H1 (cell line): ENCODE measurements at regions not wholly inside any gene's neighbourhood (a gene's known extent, or its start where the extent isn't known, plus 50 kb on each side); places are given as distances from the start of the nearest gene placed in this dataset.

Experiments
- CTCF ChIA-PET: fragments of 300-600 bp; sonication (Branson Sonifier 250); formaldehyde crosslinking; loops from one replicate; lab custom pipeline; 2021; ENCODE audit not compliant: partially characterized antibody; lab: Charles Lee
- POLR2A ChIA-PET: fragments of 300-600 bp; sonication (Branson Sonifier 250); formaldehyde crosslinking; loops from one replicate; lab custom pipeline; 2021; ENCODE audit warnings: inconsistent platforms; ENCODE audit not compliant: partially characterized antibody; lab: Charles Lee
- DNase-seq, 2 experiments: peaks; one replicate each; pipeline versions ENCODE4 v3.0.0 to v3.0.0-alpha.2; 2010 to 2022; ENCODE audit warnings: low spot score in 2 of 2, low read depth in 1 of 2, mixed read lengths in 1 of 2
- FAIRE-seq: peaks from 2 replicates; lab custom pipeline; 2011; peaks lifted over from hg19 to GRCh38; lab: Jason Lieb, UNC
- H2AFZ ChIP-seq: 2 replicates; pipeline ENCODE4 v1.8.1; 2012; ENCODE audit warnings: low read length, inconsistent platforms
- H2AK5ac ChIP-seq: 2 replicates; pipeline ENCODE4 v1.6.1; 2013; ENCODE audit warnings: low read depth, low read length
- H2BK120ac ChIP-seq: replicated peaks from 2 replicates; pipeline ENCODE3; 2013; ENCODE audit warnings: low read depth, low read length, inconsistent platforms
- H2BK12ac ChIP-seq: 2 replicates; pipeline ENCODE4 v1.6.1; 2013; ENCODE audit warnings: low read depth, low read length
- H2BK15ac ChIP-seq: 2 replicates; pipeline ENCODE4 v1.6.1; 2013; ENCODE audit warnings: low read length
- H2BK20ac ChIP-seq: 2 replicates; pipeline ENCODE4 v1.6.1; 2013; ENCODE audit warnings: low read length
- H2BK5ac ChIP-seq: 2 replicates; pipeline ENCODE4 v1.6.1; 2013; ENCODE audit warnings: low read depth, low read length
- H3K14ac ChIP-seq: 2 replicates; pipeline ENCODE4 v1.6.1; 2013; ENCODE audit warnings: inconsistent platforms; ENCODE audit not compliant: insufficient read length
- H3K18ac ChIP-seq: 2 replicates; pipeline ENCODE4 v1.6.1; 2013; ENCODE audit warnings: low read length; ENCODE audit errors: extremely low read depth
- H3K23ac ChIP-seq: 2 replicates; pipeline ENCODE4 v1.6.1; 2013; ENCODE audit warnings: inconsistent platforms; ENCODE audit not compliant: insufficient read length
- H3K23me2 ChIP-seq: 2 replicates; pipeline ENCODE4 v1.6.1; 2013; ENCODE audit warnings: low read depth, low read length
- H3K27ac ChIP-seq: 2 replicates; pipeline ENCODE4 v1.6.1; 2011; ENCODE audit warnings: low read depth, low read length, inconsistent platforms
- H3K27me3 ChIP-seq, 4 experiments: replicated peaks in 1 of 4; 1 replicate in 1 of 4; 2 replicates in 3 of 4; pipeline versions ENCODE4 v1.6.1 to v1.8.1; 2011 to 2013; ENCODE audit warnings: low read length in 3 of 4, mild to moderate bottlenecking in 3 of 4, inconsistent platforms in 2 of 4, mixed read lengths in 2 of 4, moderate library complexity in 1 of 4; ENCODE audit not compliant: control insufficient read depth in 3 of 4, insufficient read depth in 3 of 4; ENCODE audit errors: extremely low read depth in 1 of 4
- H3K36me3 ChIP-seq, 4 experiments: 2 replicates each; pipeline versions ENCODE4 v1.6.1 to v1.8.1; 2011 to 2013; ENCODE audit warnings: mild to moderate bottlenecking in 4 of 4, low read length in 3 of 4, moderate library complexity in 2 of 4, control low read depth in 1 of 4, inconsistent platforms in 1 of 4; ENCODE audit not compliant: insufficient read depth in 4 of 4, control insufficient read depth in 2 of 4
- H3K4ac ChIP-seq: replicated peaks from 2 replicates; pipeline ENCODE3; 2013; ENCODE audit warnings: low read length, low read depth, mixed read lengths, inconsistent platforms; ENCODE audit not compliant: insufficient read length
- H3K4me1 ChIP-seq, 4 experiments: replicated peaks in 1 of 4; 1 replicate in 1 of 4; 2 replicates in 3 of 4; pipeline versions ENCODE4 v1.6.1 to v1.8.1; 2011 to 2013; ENCODE audit warnings: low read length in 3 of 4, inconsistent platforms in 2 of 4, mixed read lengths in 1 of 4; ENCODE audit not compliant: insufficient read depth in 4 of 4, control insufficient read depth in 3 of 4
- H3K4me2 ChIP-seq, 2 experiments: 2 replicates each; pipeline versions ENCODE4 v1.6.1 to v1.8.1; 2011 to 2013; ENCODE audit warnings: low read depth in 2 of 2, low read length in 2 of 2, control low read depth in 1 of 2, inconsistent platforms in 1 of 2, mild to moderate bottlenecking in 1 of 2; ENCODE audit not compliant: insufficient read depth in 1 of 2
- H3K4me3 ChIP-seq, 4 experiments: fragments of 200-600, 300-600 bp in 1 of 4; sonication (generic), shearing (Covaris generic), sonication (Bioruptor Twin) in 1 of 4; 2 replicates each; pipeline versions ENCODE4 v1.5.1 to v1.8.1; 2011 to 2016; ENCODE audit warnings: low read length in 4 of 4, low read depth in 3 of 4, control low read depth in 2 of 4, inconsistent platforms in 2 of 4, mild to moderate bottlenecking in 2 of 4, mixed read lengths in 1 of 4, moderate library complexity in 1 of 4; ENCODE audit not compliant: insufficient read depth in 2 of 4; ENCODE audit errors: extremely low read depth in 1 of 4
- H3K56ac ChIP-seq: replicated peaks from 2 replicates; pipeline ENCODE3; 2013; ENCODE audit warnings: low read depth, mild to moderate bottlenecking, mixed read lengths, low read length, inconsistent platforms; ENCODE audit not compliant: insufficient read length
- H3K79me1 ChIP-seq: 2 replicates; pipeline ENCODE4 v1.6.1; 2013; ENCODE audit warnings: low read depth, low read length, control low read depth
- H3K79me2 ChIP-seq, 2 experiments: 2 replicates each; pipeline versions ENCODE4 v1.6.1 to v1.8.1; 2012 to 2013; ENCODE audit warnings: low read length in 2 of 2, mild to moderate bottlenecking in 2 of 2, inconsistent platforms in 1 of 2; ENCODE audit not compliant: insufficient read depth in 2 of 2, control insufficient read depth in 1 of 2
- H3K9ac ChIP-seq, 4 experiments: replicated peaks in 1 of 4; 1 replicate in 1 of 4; 2 replicates in 3 of 4; pipeline versions ENCODE4 v1.6.1 to v1.8.1; 2011 to 2013; ENCODE audit warnings: low read depth in 3 of 4, low read length in 3 of 4, control low read depth in 2 of 4, mild to moderate bottlenecking in 2 of 4, moderate library complexity in 2 of 4, inconsistent platforms in 1 of 4; ENCODE audit errors: extremely low read depth in 1 of 4
- H3K9me3 ChIP-seq, 2 experiments: 2 replicates each; pipeline versions ENCODE4 v1.6.1 to v1.8.1; 2012 to 2013; ENCODE audit warnings: mild to moderate bottlenecking in 2 of 2, moderate library complexity in 2 of 2, control low read depth in 1 of 2, inconsistent platforms in 1 of 2, low read depth in 1 of 2, low read length in 1 of 2, mixed read lengths in 1 of 2; ENCODE audit not compliant: insufficient read depth in 2 of 2
- H4K20me1 ChIP-seq, 2 experiments: replicated peaks in 1 of 2; 2 replicates each; pipeline versions ENCODE3 to v1.8.1; 2011 to 2013; ENCODE audit warnings: inconsistent platforms in 2 of 2, low read length in 2 of 2, mild to moderate bottlenecking in 1 of 2; ENCODE audit not compliant: insufficient read depth in 2 of 2, control insufficient read depth in 1 of 2
- H4K5ac ChIP-seq: 2 replicates; pipeline ENCODE4 v1.6.1; 2013; ENCODE audit warnings: low read length, low read depth, mixed read lengths, inconsistent platforms; ENCODE audit not compliant: insufficient read length
- H4K8ac ChIP-seq: 2 replicates; pipeline ENCODE4 v1.8.0; 2013; ENCODE audit warnings: mild to moderate bottlenecking, moderate library complexity, low read length, inconsistent platforms; ENCODE audit not compliant: insufficient read depth; ENCODE audit errors: extremely low read depth
- H4K91ac ChIP-seq: replicated peaks from 2 replicates; pipeline ENCODE3; 2013; ENCODE audit warnings: low read length, mixed read lengths, inconsistent platforms; ENCODE audit not compliant: insufficient read length
- ATF2 ChIP-seq: IDR thresholded peaks from 2 replicates; pipeline ENCODE4 v1.6.1; 2012; ENCODE audit warnings: low read length, inconsistent platforms
- CEBPB ChIP-seq: IDR thresholded peaks from 2 replicates; pipeline ENCODE4 v1.6.1; 2012; ENCODE audit warnings: low read depth, low read length
- EZH2 ChIP-seq: fragments of 200-600 bp; sonication (generic); IDR thresholded peaks from 2 replicates; pipeline ENCODE4 v1.7.1; 2012; ENCODE audit warnings: low read depth, mild to moderate bottlenecking, moderate library complexity, low read length, inconsistent platforms; ENCODE audit not compliant: severe bottlenecking
- GTF2F1 ChIP-seq: IDR thresholded peaks from 2 replicates; pipeline ENCODE4 v1.6.1; 2012; ENCODE audit warnings: low read depth, low read length, improper control_type of control experiment, borderline replicate concordance
- JUN ChIP-seq: IDR thresholded peaks from 2 replicates; pipeline ENCODE4 v1.6.1; 2011; ENCODE audit warnings: low read depth, mild to moderate bottlenecking, improper control_type of control experiment, low read length
- KDM5A ChIP-seq: fragments of 200-600 bp; IDR thresholded peaks from 2 replicates; pipeline ENCODE4 v1.7.1; 2012; ENCODE audit warnings: mild to moderate bottlenecking, low read length, inconsistent platforms, mixed read lengths
- MAX ChIP-seq: IDR thresholded peaks from 2 replicates; pipeline ENCODE4 v1.6.1; 2012; ENCODE audit warnings: inconsistent platforms
- PHF8 ChIP-seq: fragments of 200-600 bp; sonication (generic); conservative IDR thresholded peaks from 2 replicates; pipeline ENCODE4 v1.7.1; 2012; ENCODE audit warnings: low read depth, mild to moderate bottlenecking, inconsistent platforms, low read length, moderate library complexity
- SAP30 ChIP-seq: fragments of 300-600 bp; sonication (generic); IDR thresholded peaks from 2 replicates; pipeline ENCODE4 v1.7.1; 2012; ENCODE audit warnings: low read length, moderate library complexity, mild to moderate bottlenecking, inconsistent platforms; ENCODE audit not compliant: insufficient read depth, insufficient replicate concordance
- SP4 ChIP-seq: IDR thresholded peaks from 2 replicates; pipeline ENCODE4 v1.6.1; 2012; ENCODE audit warnings: low read length, inconsistent platforms
- SUZ12 ChIP-seq: fragments of 200-600 bp; sonication (generic); IDR thresholded peaks from 2 replicates; pipeline ENCODE4 v1.6.1; 2012; ENCODE audit warnings: mild to moderate bottlenecking, inconsistent platforms, low read length, moderate library complexity, mixed read lengths
- YY1 ChIP-seq: IDR thresholded peaks from 2 replicates; pipeline ENCODE4 v1.6.1; 2011; ENCODE audit warnings: low read depth, mild to moderate bottlenecking, low read length
- ZNF274 ChIP-seq: IDR thresholded peaks from 2 replicates; pipeline ENCODE4 v1.7.0; 2012; ENCODE audit warnings: low read length, borderline replicate concordance; ENCODE audit errors: extremely low read depth
- WGBS, 2 experiments: shearing (Covaris generic) in 1 of 2; methylation state at CpG; one replicate each; pipeline versions ENCODE4 v1.1.6 to v1.1.7; 2013 to 2015; ENCODE audit warnings: low lambda C conversion rate in 2 of 2, mixed read lengths in 2 of 2, inconsistent platforms in 1 of 2, low coverage in 1 of 2, missing lambda C conversion rate in 1 of 2; ENCODE audit not compliant: insufficient replicate concordance in 2 of 2, insufficient coverage in 1 of 2, insufficient read length in 1 of 2; ENCODE audit errors: extremely low coverage in 1 of 2, missing lambda C conversion rate in 1 of 2; 5-methylcytosine and 5-hydroxymethylcytosine counted together

- no peak overlapping the region for H3K4me3 ChIP-seq
- H2BK15ac ChIP-seq: no peak overlapping the region
- no peak overlapping the region for H4K91ac ChIP-seq
- no peak overlapping the region for H3K4ac ChIP-seq
- ChIA-PET POLR2A (no interaction called here), CTCF (interaction anchor here (0.7 to 2.1 kb wide), 19 partner anchors 8 to 531 kb away, joined by 3 to 9 read pairs (median 3); no protein-coding TSS in a partner anchor)
- FAIRE-seq (peak; percentile 95), DNase-seq (peak; percentile 58 to 81)
- no peaks in the 10 kb centered on the region for H3K79me1 ChIP-seq
- H3K4me1 ChIP-seq: peaks cover 2 to 13% (median 6%) of the 10 kb centered on the region in 4 experiments; a peak in 5 of 7 replicates
- H3K36me3 ChIP-seq: no peaks in the 10 kb centered on the region
- no peak overlapping the region for H3K27ac ChIP-seq
- no peak overlapping the region for H3K18ac ChIP-seq
- no peak overlapping the region for H2AFZ ChIP-seq
- no peak overlapping the region for H2BK12ac ChIP-seq
- H4K5ac ChIP-seq: no peak overlapping the region
- H2BK5ac ChIP-seq: no peak overlapping the region
- H2BK20ac ChIP-seq: no peak overlapping the region
- WGBS, 2 experiments: 20% methylated on average over 4 of the region's 4 CpGs; no CpG with 5 or more reads in 1 of the 2 experiments
- H3K14ac ChIP-seq: no peak overlapping the region
- H3K23ac ChIP-seq: no peak overlapping the region
- no peak overlapping the region for H4K8ac ChIP-seq
- H3K27me3 ChIP-seq: no peaks in the 10 kb centered on the region
- H3K79me2 ChIP-seq: peaks cover 0 to 8% of the 10 kb centered on the region in 2 experiments; a peak in 2 of 4 replicates
- no peak overlapping the region for H2AK5ac ChIP-seq
- no peaks in the 10 kb centered on the region for H3K9me3 ChIP-seq
- H2BK120ac ChIP-seq: no peak overlapping the region
- no peaks in the 10 kb centered on the region for H4K20me1 ChIP-seq
- no peaks in the 10 kb centered on the region; the same call in 1 of the 2 replicates for H3K23me2 ChIP-seq
- no peak overlapping the region for H3K56ac ChIP-seq
- H3K4me2 ChIP-seq: no peak overlapping the region
- no peak overlapping the region for H3K9ac ChIP-seq
- TF ChIP-seq MAX (peak; percentile 31; the same call in 1 of the 2 replicates), SAP30 (no peak), YY1 (peak; percentile 78; the same call in 1 of the 2 replicates), KDM5A (no peak), SUZ12 (no peak), SP4 (no peak), ZNF274 (no peak), JUN (no peak), GTF2F1 (no peak), EZH2 (no peak), CEBPB (no peak), PHF8 (no peak), ATF2 (no peak)
Observed at GRCh38 chr13:74040200-74040599, 94.0 kb downstream of the KLF12 start.
